Suprapubic skin (tissue), 4 donors: ENCODE measurements at regions not wholly inside any gene's neighbourhood (a gene's known extent, or its start where the extent isn't known, plus 50 kb on each side); places are given as distances from the start of the nearest gene placed in this dataset.

Experiments
- DNase-seq, 2 donors: peaks; one replicate each; pipeline ENCODE4 v3.0.0-alpha.2; 2019; ENCODE audit warnings: low spot score in 2 of 2
- H3K27ac ChIP-seq: fragments of 200-600 bp; sonication (generic); one replicate; pipeline ENCODE4 v1.5.1; 2019
- H3K27me3 ChIP-seq: fragments of 200-600 bp; sonication (generic); one replicate; pipeline ENCODE4 v1.5.1; 2019
- H3K36me3 ChIP-seq: fragments of 200-600 bp; sonication (generic); one replicate; pipeline ENCODE4 v1.5.1; 2019
- H3K4me1 ChIP-seq: fragments of 200-600 bp; sonication (generic); one replicate; pipeline ENCODE4 v1.5.1; 2019
- H3K4me3 ChIP-seq: fragments of 200-600 bp; sonication (generic); one replicate; pipeline ENCODE4 v1.5.1; 2019; ENCODE audit warnings: mild to moderate bottlenecking
- H3K9me3 ChIP-seq: fragments of 200-600 bp; sonication (generic); one replicate; pipeline ENCODE4 v1.5.1; 2019
- CTCF ChIP-seq, 2 donors: fragments of 200-600 bp in 1 of 2; fragments of 450-650 bp in 1 of 2; sonication (generic) in 1 of 2; IDR thresholded peaks; one replicate each; pipeline ENCODE4 v1.5.1; 2016 to 2019; ENCODE audit warnings: antibody characterized with exemption in 2 of 2, mild to moderate bottlenecking in 1 of 2, moderate library complexity in 1 of 2
- EP300 ChIP-seq: sonication (generic); formaldehyde crosslinking; IDR thresholded peaks from one replicate; pipeline ENCODE4 v1.6.1; 2017; ENCODE audit warnings: antibody characterized with exemption
- POLR2A ChIP-seq, 2 donors: fragments of 450-650 bp; IDR thresholded peaks; one replicate each; pipeline ENCODE4 v1.6.1; 2017; ENCODE audit warnings: antibody characterized with exemption in 2 of 2, mild to moderate bottlenecking in 2 of 2, moderate library complexity in 2 of 2
- POLR2AphosphoS5 ChIP-seq, 3 donors: sonication (generic); formaldehyde crosslinking; IDR thresholded peaks; one replicate each; pipeline ENCODE4 v1.6.1; 2017; ENCODE audit warnings: antibody characterized with exemption in 3 of 3
- WGBS: methylation state at CpG from one replicate; pipeline ENCODE4 v1.1.5; 2018; 5-methylcytosine and 5-hydroxymethylcytosine counted together

- H3K4me1 ChIP-seq: no peaks in the 10 kb centered on the region
- H3K27ac ChIP-seq: no peak overlapping the region
- no peaks in the 10 kb centered on the region for H3K36me3 ChIP-seq
- H3K27me3 ChIP-seq: no peaks in the 10 kb centered on the region
- 92% methylated on average over 1 of the region's 1 CpG for WGBS
- no peak for DNase-seq
- TF ChIP-seq CTCF (IDR thresholded peaks at IDR 0.05) (no peak), POLR2AphosphoS5 (IDR thresholded peaks at IDR 0.05) (no peak), EP300 (no peak), POLR2A (IDR thresholded peaks at IDR 0.05) (no peak)
- peaks cover 26% of the 10 kb centered on the region for H3K9me3 ChIP-seq
- no peak overlapping the region for H3K4me3 ChIP-seq
Measured at GRCh38 chr5:145378226-145378625, 456.9 kb downstream of the PRELID2 start.

GRCh38 chr5:145375521-145375920 is 459.6 kb downstream of the PRELID2 start:
- 70% methylated on average over 2 of the region's 2 CpGs for WGBS
- TF ChIP-seq POLR2A (IDR thresholded peaks at IDR 0.05) (no peak), CTCF (IDR thresholded peaks at IDR 0.05) (no peak), EP300 (no peak), POLR2AphosphoS5 (IDR thresholded peaks at IDR 0.05) (no peak)
- no peaks in the 10 kb centered on the region for H3K27me3 ChIP-seq
- DNase-seq: no peak
- peaks cover 22% of the 10 kb centered on the region for H3K9me3 ChIP-seq
- no peaks in the 10 kb centered on the region for H3K36me3 ChIP-seq
- no peak overlapping the region for H3K4me3 ChIP-seq
- H3K4me1 ChIP-seq: no peaks in the 10 kb centered on the region
- no peak overlapping the region for H3K27ac ChIP-seq

GRCh38 chr5:145365464-145365863 is 469.7 kb downstream of the PRELID2 start:
- Histone ChIP-seq H3K36me3 (no peaks in the 10 kb centered on the region), H3K27me3 (no peaks in the 10 kb centered on the region), H3K4me3 (no peak overlapping the region), H3K27ac (no peak overlapping the region), H3K9me3 (no peaks in the 10 kb centered on the region), H3K4me1 (no peaks in the 10 kb centered on the region)
- 69% methylated on average over 3 of the region's 3 CpGs for WGBS
- no peak for TF ChIP-seq POLR2AphosphoS5 (IDR thresholded peaks at IDR 0.05)
- TF ChIP-seq POLR2A (IDR thresholded peaks at IDR 0.05): no peak
- TF ChIP-seq EP300: no peak
- no peak for TF ChIP-seq CTCF (IDR thresholded peaks at IDR 0.05)
- no peak for DNase-seq

- Histone ChIP-seq H3K27me3 (no peaks in the 10 kb centered on the region), H3K4me1 (no peaks in the 10 kb centered on the region), H3K9me3 (no peaks in the 10 kb centered on the region), H3K36me3 (no peaks in the 10 kb centered on the region), H3K27ac (no peak overlapping the region), H3K4me3 (no peak overlapping the region)
- no peak for TF ChIP-seq EP300
- TF ChIP-seq POLR2AphosphoS5 (IDR thresholded peaks at IDR 0.05): no peak
- TF ChIP-seq CTCF (IDR thresholded peaks at IDR 0.05): no peak
- no peak for TF ChIP-seq POLR2A (IDR thresholded peaks at IDR 0.05)
- 74% methylated on average over 2 of the region's 2 CpGs for WGBS
- DNase-seq: no peak
Measured at GRCh38 chr5:145362266-145362665, 472.9 kb downstream of the PRELID2 start.

- Histone ChIP-seq H3K4me3 (no peak overlapping the region), H3K9me3 (no peaks in the 10 kb centered on the region), H3K27me3 (no peaks in the 10 kb centered on the region), H3K4me1 (no peaks in the 10 kb centered on the region), H3K36me3 (no peaks in the 10 kb centered on the region), H3K27ac (no peak overlapping the region)
- no peak for DNase-seq
- TF ChIP-seq EP300 (no peak), POLR2AphosphoS5 (IDR thresholded peaks at IDR 0.05) (no peak), CTCF (IDR thresholded peaks at IDR 0.05) (no peak), POLR2A (IDR thresholded peaks at IDR 0.05) (no peak)
Measured at GRCh38 chr5:145360936-145361335, 474.2 kb downstream of the PRELID2 start.
